Breast epithelium (tissue), 3 donors: ENCODE measurements at regions not wholly inside any gene's neighbourhood (a gene's known extent, or its start where the extent isn't known, plus 50 kb on each side); places are given as distances from the start of the nearest gene placed in this dataset.

Experiments
- POLR2A ChIP-seq: fragments of 450-650 bp; IDR thresholded peaks from one replicate; pipeline ENCODE4 v1.6.1; 2016; ENCODE audit warnings: antibody characterized with exemption, mild to moderate bottlenecking, moderate library complexity
- POLR2AphosphoS5 ChIP-seq, 3 donors: sonication (generic); formaldehyde crosslinking; IDR thresholded peaks; one replicate each; pipeline ENCODE4 v1.6.1; 2017; ENCODE audit warnings: antibody characterized with exemption in 3 of 3
- TF ChIP-seq, protein P1 (sequence below), 3 donors: fragments of 450-650 bp; IDR thresholded peaks; one replicate each; pipeline ENCODE4 v1.5.1; 2016 to 2017; ENCODE audit warnings: antibody characterized with exemption in 3 of 3, mild to moderate bottlenecking in 3 of 3, moderate library complexity in 3 of 3

DNA sequence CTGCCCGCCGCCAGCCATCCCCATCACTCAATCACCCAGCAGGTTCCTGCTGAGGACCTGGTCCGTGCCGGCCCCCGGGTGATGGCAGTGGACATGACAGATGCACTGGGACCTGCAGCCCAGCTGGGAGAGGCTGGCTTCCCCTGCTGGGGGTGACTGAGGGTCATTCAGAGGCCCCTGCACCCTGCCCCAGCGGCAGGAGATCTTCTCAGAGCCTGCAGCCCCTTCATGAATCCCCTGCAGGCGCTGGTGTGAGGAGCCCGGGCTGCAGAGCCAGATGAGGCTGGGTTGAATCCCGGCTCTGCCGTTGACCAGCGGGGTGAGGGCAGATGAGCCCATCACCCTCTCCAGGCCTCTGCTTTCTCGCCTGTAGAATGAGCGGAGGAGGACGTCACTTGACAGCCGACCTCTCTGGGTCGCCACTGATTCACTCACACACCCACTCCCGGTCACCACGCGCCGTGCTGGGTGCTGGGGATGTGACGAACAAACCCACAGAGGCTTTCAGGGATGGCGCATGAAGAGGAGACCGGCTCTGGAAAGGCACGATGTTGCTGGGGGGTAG lies 95.2 kb upstream of the CIBAR2 start:
- TF ChIP-seq, protein P1, sequence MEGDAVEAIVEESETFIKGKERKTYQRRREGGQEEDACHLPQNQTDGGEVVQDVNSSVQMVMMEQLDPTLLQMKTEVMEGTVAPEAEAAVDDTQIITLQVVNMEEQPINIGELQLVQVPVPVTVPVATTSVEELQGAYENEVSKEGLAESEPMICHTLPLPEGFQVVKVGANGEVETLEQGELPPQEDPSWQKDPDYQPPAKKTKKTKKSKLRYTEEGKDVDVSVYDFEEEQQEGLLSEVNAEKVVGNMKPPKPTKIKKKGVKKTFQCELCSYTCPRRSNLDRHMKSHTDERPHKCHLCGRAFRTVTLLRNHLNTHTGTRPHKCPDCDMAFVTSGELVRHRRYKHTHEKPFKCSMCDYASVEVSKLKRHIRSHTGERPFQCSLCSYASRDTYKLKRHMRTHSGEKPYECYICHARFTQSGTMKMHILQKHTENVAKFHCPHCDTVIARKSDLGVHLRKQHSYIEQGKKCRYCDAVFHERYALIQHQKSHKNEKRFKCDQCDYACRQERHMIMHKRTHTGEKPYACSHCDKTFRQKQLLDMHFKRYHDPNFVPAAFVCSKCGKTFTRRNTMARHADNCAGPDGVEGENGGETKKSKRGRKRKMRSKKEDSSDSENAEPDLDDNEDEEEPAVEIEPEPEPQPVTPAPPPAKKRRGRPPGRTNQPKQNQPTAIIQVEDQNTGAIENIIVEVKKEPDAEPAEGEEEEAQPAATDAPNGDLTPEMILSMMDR (IDR thresholded peaks at IDR 0.05): no peak
- TF ChIP-seq POLR2A (no peak), POLR2AphosphoS5 (IDR thresholded peaks at IDR 0.05) (no peak)
